NCI-H69 (cell line): ENCODE measurements at regions not wholly inside any gene's neighbourhood (a gene's known extent, or its start where the extent isn't known, plus 50 kb on each side); places are given as distances from the start of the nearest gene placed in this dataset.

Source experiments
- DNase-seq: peaks from one replicate; lab custom pipeline; 2025; lab: John Stamatoyannopoulos, UW

- peak; percentile 58 for DNase-seq
These were observed 81.0 kb upstream of the LRRC55 start for GRCh38 chr11:57100638-57101331.

- no peak for DNase-seq
These were observed 77.7 kb upstream of the LRRC55 start for GRCh38 chr11:57103899-57104605.

- DNase-seq: no peak
These were observed 72.4 kb upstream of the LRRC55 start for GRCh38 chr11:57109331-57109730.

- no peak for DNase-seq
These were observed 70.1 kb upstream of the LRRC55 start for GRCh38 chr11:57111619-57112018.

- DNase-seq: peak; percentile 30
These were observed 65.1 kb upstream of the LRRC55 start for GRCh38 chr11:57116654-57117053.

- no peak for DNase-seq
These were observed 61.4 kb upstream of the LRRC55 start for GRCh38 chr11:57120192-57120965.

- DNase-seq: no peak
These were observed 59.8 kb upstream of the LRRC55 start for GRCh38 chr11:57121996-57122395.

- DNase-seq: no peak
These were observed 58.2 kb upstream of the LRRC55 start for GRCh38 chr11:57123590-57123989.

- no peak for DNase-seq
These were observed 57.2 kb upstream of the LRRC55 start for GRCh38 chr11:57124505-57124904.

GRCh38 chr11:57124917-57125316, 56.8 kb upstream of the LRRC55 start:
- DNase-seq: no peak

GRCh38 chr11:57126766-57127400, 54.9 kb upstream of the LRRC55 start:
- DNase-seq: no peak

- DNase-seq: peak; percentile 3
These were observed 50.5 kb upstream of the LRRC55 start for GRCh38 chr11:57131080-57131790.
